ENCODE measurements at regions not wholly inside any gene's neighbourhood (a gene's known extent, or its start where the extent isn't known, plus 50 kb on each side); places are given as distances from the start of the nearest gene placed in this dataset.

DNA sequence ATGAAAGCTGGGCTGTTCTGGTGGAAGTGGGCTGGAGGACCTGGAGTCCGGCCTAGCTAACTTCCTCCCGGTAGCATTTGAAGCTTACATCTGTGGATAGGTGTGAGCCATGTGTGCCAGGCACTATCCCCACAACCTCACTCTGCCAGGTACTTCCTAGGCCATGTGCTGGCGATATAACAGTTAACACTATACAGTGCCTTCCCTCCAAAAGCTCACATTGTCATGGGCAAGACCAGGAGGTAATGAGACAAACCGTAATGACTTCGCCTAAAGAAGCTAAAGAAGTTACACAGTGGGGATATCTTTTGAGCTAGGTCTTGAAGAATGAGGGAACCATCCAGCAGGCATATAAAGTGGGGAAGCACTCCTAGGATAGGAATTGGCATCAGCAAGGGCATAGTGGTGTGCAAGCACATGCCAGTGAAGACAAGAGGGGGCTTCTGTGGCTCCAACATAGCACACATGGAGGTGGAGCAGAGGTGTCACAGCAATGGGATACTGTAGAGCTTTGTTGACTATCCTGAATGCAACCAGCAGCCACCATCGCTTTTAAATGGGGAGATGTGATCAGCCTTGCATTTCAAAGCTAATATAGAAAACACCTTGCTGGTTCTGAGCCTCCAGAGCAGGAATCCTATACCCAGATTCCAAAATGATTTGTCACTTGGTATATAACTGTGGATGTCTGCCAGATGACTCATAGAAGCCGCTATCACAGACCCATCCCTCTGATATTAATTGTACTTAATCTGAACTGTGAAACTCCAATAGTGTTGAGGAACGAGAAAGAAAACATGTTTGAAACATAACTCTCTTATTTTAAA, 466.3 kb downstream of the LMO4 start:
- TF ChIP-seq, protein P1, sequence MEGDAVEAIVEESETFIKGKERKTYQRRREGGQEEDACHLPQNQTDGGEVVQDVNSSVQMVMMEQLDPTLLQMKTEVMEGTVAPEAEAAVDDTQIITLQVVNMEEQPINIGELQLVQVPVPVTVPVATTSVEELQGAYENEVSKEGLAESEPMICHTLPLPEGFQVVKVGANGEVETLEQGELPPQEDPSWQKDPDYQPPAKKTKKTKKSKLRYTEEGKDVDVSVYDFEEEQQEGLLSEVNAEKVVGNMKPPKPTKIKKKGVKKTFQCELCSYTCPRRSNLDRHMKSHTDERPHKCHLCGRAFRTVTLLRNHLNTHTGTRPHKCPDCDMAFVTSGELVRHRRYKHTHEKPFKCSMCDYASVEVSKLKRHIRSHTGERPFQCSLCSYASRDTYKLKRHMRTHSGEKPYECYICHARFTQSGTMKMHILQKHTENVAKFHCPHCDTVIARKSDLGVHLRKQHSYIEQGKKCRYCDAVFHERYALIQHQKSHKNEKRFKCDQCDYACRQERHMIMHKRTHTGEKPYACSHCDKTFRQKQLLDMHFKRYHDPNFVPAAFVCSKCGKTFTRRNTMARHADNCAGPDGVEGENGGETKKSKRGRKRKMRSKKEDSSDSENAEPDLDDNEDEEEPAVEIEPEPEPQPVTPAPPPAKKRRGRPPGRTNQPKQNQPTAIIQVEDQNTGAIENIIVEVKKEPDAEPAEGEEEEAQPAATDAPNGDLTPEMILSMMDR (IDR thresholded peaks at IDR 0.05) = no peak
- TF ChIP-seq POLR2A (IDR thresholded peaks at IDR 0.05) = no peak
- no peak for TF ChIP-seq POLR2AphosphoS5 (IDR thresholded peaks at IDR 0.05)
